NB4 (cell line): ENCODE measurements at regions not wholly inside any gene's neighbourhood (a gene's known extent, or its start where the extent isn't known, plus 50 kb on each side); places are given as distances from the start of the nearest gene placed in this dataset.

Source experiments
- TF ChIP-seq, protein P1 (sequence below): IDR thresholded peaks from one replicate; pipeline ENCODE4 v1.5.1; 2012; ENCODE audit warnings: low read depth, low read length
- TF ChIP-seq, protein P2 (sequence below): IDR thresholded peaks from 2 replicates; pipeline ENCODE4 v1.6.1; 2011; ENCODE audit warnings: low read depth, low read length

DNA sequence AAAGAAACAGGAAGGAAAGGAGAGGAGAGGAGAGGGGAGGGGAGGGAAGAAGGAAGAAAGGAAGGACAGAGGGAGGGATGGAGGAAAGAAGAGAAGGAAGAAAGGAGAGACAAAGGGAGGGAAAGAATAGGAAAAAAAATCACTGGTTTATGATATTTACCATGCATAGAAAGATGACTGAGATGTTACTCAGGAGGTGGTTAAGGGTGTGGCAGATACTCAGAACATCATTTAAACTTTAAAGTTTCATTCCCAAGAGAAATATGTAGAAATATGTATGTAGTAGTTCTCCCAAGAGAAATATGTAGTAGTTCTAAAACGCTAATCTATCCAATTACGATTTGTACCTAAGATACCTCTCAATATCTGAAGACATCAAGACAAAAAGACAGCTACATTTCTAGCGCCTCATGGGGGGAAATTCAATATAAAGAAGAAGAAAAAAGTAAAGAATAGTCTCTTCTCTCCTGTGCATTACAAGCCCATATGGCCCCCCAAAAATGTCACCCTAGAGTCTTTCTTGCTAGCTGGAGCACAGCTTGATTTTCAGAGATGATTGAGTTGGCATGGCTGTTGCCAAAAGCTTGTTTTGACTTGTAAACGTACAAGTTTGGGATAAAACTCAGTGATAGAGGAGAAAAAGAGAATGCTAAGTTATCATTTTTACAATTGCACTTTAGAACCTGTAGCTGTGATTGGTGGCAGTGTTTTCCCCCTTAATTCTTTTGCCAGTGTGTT lies 539.2 kb downstream of the CDH26 start:
- TF ChIP-seq, protein P1, sequence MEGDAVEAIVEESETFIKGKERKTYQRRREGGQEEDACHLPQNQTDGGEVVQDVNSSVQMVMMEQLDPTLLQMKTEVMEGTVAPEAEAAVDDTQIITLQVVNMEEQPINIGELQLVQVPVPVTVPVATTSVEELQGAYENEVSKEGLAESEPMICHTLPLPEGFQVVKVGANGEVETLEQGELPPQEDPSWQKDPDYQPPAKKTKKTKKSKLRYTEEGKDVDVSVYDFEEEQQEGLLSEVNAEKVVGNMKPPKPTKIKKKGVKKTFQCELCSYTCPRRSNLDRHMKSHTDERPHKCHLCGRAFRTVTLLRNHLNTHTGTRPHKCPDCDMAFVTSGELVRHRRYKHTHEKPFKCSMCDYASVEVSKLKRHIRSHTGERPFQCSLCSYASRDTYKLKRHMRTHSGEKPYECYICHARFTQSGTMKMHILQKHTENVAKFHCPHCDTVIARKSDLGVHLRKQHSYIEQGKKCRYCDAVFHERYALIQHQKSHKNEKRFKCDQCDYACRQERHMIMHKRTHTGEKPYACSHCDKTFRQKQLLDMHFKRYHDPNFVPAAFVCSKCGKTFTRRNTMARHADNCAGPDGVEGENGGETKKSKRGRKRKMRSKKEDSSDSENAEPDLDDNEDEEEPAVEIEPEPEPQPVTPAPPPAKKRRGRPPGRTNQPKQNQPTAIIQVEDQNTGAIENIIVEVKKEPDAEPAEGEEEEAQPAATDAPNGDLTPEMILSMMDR = no peak
- TF ChIP-seq, protein P2, sequence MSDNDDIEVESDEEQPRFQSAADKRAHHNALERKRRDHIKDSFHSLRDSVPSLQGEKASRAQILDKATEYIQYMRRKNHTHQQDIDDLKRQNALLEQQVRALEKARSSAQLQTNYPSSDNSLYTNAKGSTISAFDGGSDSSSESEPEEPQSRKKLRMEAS = no peak
